Trophoblast cell (in vitro differentiated cells and primary cell): ENCODE measurements at regions not wholly inside any gene's neighbourhood (a gene's known extent, or its start where the extent isn't known, plus 50 kb on each side); places are given as distances from the start of the nearest gene placed in this dataset.

Source experiments
- DNase-seq, 2 donors: peaks; one replicate each; pipeline ENCODE4 v3.0.0-alpha.2; 2016
- H2AFZ ChIP-seq: 2 replicates; pipeline ENCODE4 v1.6.1; 2013; ENCODE audit warnings: low read length, moderate library complexity, mild to moderate bottlenecking; ENCODE audit not compliant: insufficient read depth, poor library complexity
- H2AK5ac ChIP-seq: 2 replicates; pipeline ENCODE4 v1.6.1; 2013; ENCODE audit warnings: mild to moderate bottlenecking, low read length
- H2BK120ac ChIP-seq: 2 replicates; pipeline ENCODE4 v1.6.1; 2013; ENCODE audit warnings: low read length, mild to moderate bottlenecking, moderate library complexity; ENCODE audit not compliant: insufficient read depth, poor library complexity
- H2BK12ac ChIP-seq: 2 replicates; pipeline ENCODE4 v1.6.1; 2013; ENCODE audit warnings: mild to moderate bottlenecking, low read length, moderate library complexity
- H2BK5ac ChIP-seq: 2 replicates; pipeline ENCODE4 v1.6.1; 2013; ENCODE audit warnings: low read length, low read depth, moderate library complexity, mild to moderate bottlenecking; ENCODE audit not compliant: poor library complexity
- H3K14ac ChIP-seq: 2 replicates; pipeline ENCODE4 v1.6.1; 2013; ENCODE audit warnings: mild to moderate bottlenecking, low read length
- H3K18ac ChIP-seq: 2 replicates; pipeline ENCODE4 v1.6.1; 2013; ENCODE audit warnings: mild to moderate bottlenecking, low read length
- H3K23ac ChIP-seq: 2 replicates; pipeline ENCODE4 v1.6.1; 2013; ENCODE audit warnings: low read length
- H3K27ac ChIP-seq: 2 replicates; pipeline ENCODE4 v1.5.1; 2013; ENCODE audit warnings: low read depth, mild to moderate bottlenecking, inconsistent platforms, low read length, moderate library complexity
- H3K27me3 ChIP-seq: 2 replicates; pipeline ENCODE4 v1.6.1; 2013; ENCODE audit warnings: inconsistent platforms, mild to moderate bottlenecking, low read length, moderate library complexity; ENCODE audit not compliant: insufficient read depth
- H3K36me3 ChIP-seq, 2 experiments: 1 replicate in 1 of 2; 2 replicates in 1 of 2; pipeline ENCODE4 v1.6.1; 2013; ENCODE audit warnings: low read length in 2 of 2, mild to moderate bottlenecking in 2 of 2, moderate library complexity in 1 of 2; ENCODE audit not compliant: insufficient read depth in 2 of 2, control insufficient read depth in 1 of 2
- H3K4ac ChIP-seq: 2 replicates; pipeline ENCODE4 v1.6.1; 2013; ENCODE audit warnings: low read depth, mild to moderate bottlenecking, low read length, moderate library complexity
- H3K4me1 ChIP-seq, 2 experiments: 1 replicate in 1 of 2; 2 replicates in 1 of 2; pipeline ENCODE4 v1.6.1; 2013; ENCODE audit warnings: low read length in 2 of 2, mild to moderate bottlenecking in 2 of 2, moderate library complexity in 1 of 2; ENCODE audit not compliant: insufficient read depth in 2 of 2, control insufficient read depth in 1 of 2
- H3K4me2 ChIP-seq: 2 replicates; pipeline ENCODE4 v1.6.1; 2013; ENCODE audit warnings: inconsistent platforms, mild to moderate bottlenecking, low read length, moderate library complexity
- H3K4me3 ChIP-seq: 2 replicates; pipeline ENCODE4 v1.5.1; 2013; ENCODE audit warnings: mild to moderate bottlenecking, low read depth, low read length, inconsistent platforms
- H3K79me1 ChIP-seq: one replicate; pipeline ENCODE4 v1.6.1; 2013; ENCODE audit warnings: low read length
- H3K79me2 ChIP-seq: 2 replicates; pipeline ENCODE4 v1.6.1; 2013; ENCODE audit warnings: low read length, mild to moderate bottlenecking; ENCODE audit not compliant: control insufficient read depth, insufficient read depth, poor library complexity
- H3K9ac ChIP-seq: 2 replicates; pipeline ENCODE4 v1.6.1; 2013; ENCODE audit warnings: mild to moderate bottlenecking, low read length
- H3K9me3 ChIP-seq: 2 replicates; pipeline ENCODE4 v1.6.1; 2013; ENCODE audit warnings: low read depth, mild to moderate bottlenecking, control low read depth, inconsistent platforms, low read length; ENCODE audit not compliant: insufficient read depth
- H4K12ac ChIP-seq: 2 replicates; pipeline ENCODE4 v1.6.1; 2013; ENCODE audit warnings: low read depth, mild to moderate bottlenecking, low read length, moderate library complexity
- H4K8ac ChIP-seq: 2 replicates; pipeline ENCODE4 v1.6.1; 2013; ENCODE audit warnings: low read depth, mild to moderate bottlenecking, low read length, moderate library complexity
- H4K91ac ChIP-seq: one replicate; pipeline ENCODE4 v1.6.1; 2013; ENCODE audit warnings: low read depth, mild to moderate bottlenecking, low read length, moderate library complexity
- WGBS: extraction: QIAGEN DNeasy Blood & Tissue Kit; methylation state at CpG from one replicate; pipeline ENCODE4 v1.1.7; 2013; ENCODE audit warnings: missing lambda C conversion rate; ENCODE audit not compliant: insufficient read length, insufficient coverage; ENCODE audit errors: extremely low coverage; 5-methylcytosine and 5-hydroxymethylcytosine counted together

GRCh38 chr5:78726571-78726970 is 78.0 kb upstream of the LHFPL2 start:
- H3K4me1 ChIP-seq: peaks cover 0 to 2% of the 10 kb centered on the region in 2 experiments
- no peak overlapping the region for H2BK120ac ChIP-seq
- no peak overlapping the region for H2AK5ac ChIP-seq
- H3K4me3 ChIP-seq: no peak overlapping the region
- H3K23ac ChIP-seq: no peak overlapping the region
- H3K9me3 ChIP-seq: peaks cover 2% of the 10 kb centered on the region
- no peaks in the 10 kb centered on the region for H3K36me3 ChIP-seq
- no peak overlapping the region for H2AFZ ChIP-seq
- H4K12ac ChIP-seq: no peak overlapping the region
- H2BK5ac ChIP-seq: no peak overlapping the region
- H2BK12ac ChIP-seq: no peak overlapping the region
- WGBS: no CpG with 5 or more reads among the region's 3 CpGs
- no peak overlapping the region for H4K8ac ChIP-seq
- no peak for DNase-seq
- H3K18ac ChIP-seq: no peak overlapping the region
- no peak overlapping the region for H4K91ac ChIP-seq
- H3K9ac ChIP-seq: no peak overlapping the region
- H3K4ac ChIP-seq: no peak overlapping the region
- H3K27ac ChIP-seq: no peak overlapping the region
- H3K79me2 ChIP-seq: no peaks in the 10 kb centered on the region
- no peak overlapping the region for H3K14ac ChIP-seq
- no peak overlapping the region for H3K4me2 ChIP-seq
- H3K79me1 ChIP-seq: no peaks in the 10 kb centered on the region
- no peaks in the 10 kb centered on the region for H3K27me3 ChIP-seq

DNA sequence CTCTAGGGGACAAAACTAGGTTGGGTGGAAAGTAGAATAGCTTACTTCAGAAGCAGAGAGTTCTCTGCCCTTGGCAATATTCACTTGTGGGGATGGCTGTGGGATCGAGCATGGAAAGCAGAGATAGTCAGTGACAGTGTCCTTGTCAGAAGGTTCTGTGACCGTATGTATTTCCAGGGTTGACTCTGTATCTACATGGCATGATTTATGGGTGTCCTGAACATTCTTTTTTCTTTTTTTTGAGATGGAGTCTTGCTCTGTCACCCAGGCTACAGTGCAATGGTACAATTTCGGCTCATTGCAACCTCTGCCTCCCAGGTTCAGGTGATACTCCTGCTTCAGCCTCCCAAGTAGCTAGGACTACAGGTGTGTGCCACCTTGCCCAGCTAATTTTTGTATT is 77.4 kb upstream of the LHFPL2 start:
- H3K4ac ChIP-seq: no peak overlapping the region
- no peaks in the 10 kb centered on the region for H3K36me3 ChIP-seq
- no peak overlapping the region for H4K91ac ChIP-seq
- H4K12ac ChIP-seq: no peak overlapping the region
- no peak overlapping the region for H3K4me2 ChIP-seq
- no peak overlapping the region for H3K23ac ChIP-seq
- DNase-seq: no peak
- no peaks in the 10 kb centered on the region for H3K4me1 ChIP-seq
- H2BK12ac ChIP-seq: no peak overlapping the region
- H3K14ac ChIP-seq: no peak overlapping the region
- H2AFZ ChIP-seq: no peak overlapping the region
- no peak overlapping the region for H3K9ac ChIP-seq
- H3K18ac ChIP-seq: no peak overlapping the region
- no peaks in the 10 kb centered on the region for H3K79me1 ChIP-seq
- no CpG with 5 or more reads among the region's 3 CpGs for WGBS
- no peak overlapping the region for H4K8ac ChIP-seq
- no peak overlapping the region for H2AK5ac ChIP-seq
- no peaks in the 10 kb centered on the region for H3K27me3 ChIP-seq
- H3K27ac ChIP-seq: no peak overlapping the region
- H3K4me3 ChIP-seq: no peak overlapping the region
- H3K9me3 ChIP-seq: peaks cover 2% of the 10 kb centered on the region
- H3K79me2 ChIP-seq: no peaks in the 10 kb centered on the region
- H2BK5ac ChIP-seq: no peak overlapping the region
- H2BK120ac ChIP-seq: no peak overlapping the region

GRCh38 chr5:78724061-78724460 is 75.5 kb upstream of the LHFPL2 start:
- Histone ChIP-seq H3K4me2 (no peak overlapping the region), H4K8ac (no peak overlapping the region), H4K12ac (no peak overlapping the region), H3K4me3 (no peak overlapping the region), H3K9ac (no peak overlapping the region), H4K91ac (no peak overlapping the region), H3K36me3 (no peaks in the 10 kb centered on the region), H3K27ac (no peak overlapping the region), H3K9me3 (no peaks in the 10 kb centered on the region), H3K79me1 (no peaks in the 10 kb centered on the region), H2AK5ac (no peak overlapping the region), H2AFZ (no peak overlapping the region), H3K4ac (no peak overlapping the region), H2BK12ac (no peak overlapping the region), H3K79me2 (no peaks in the 10 kb centered on the region), H3K14ac (no peak overlapping the region), H2BK120ac (no peak overlapping the region), H3K4me1 (peaks cover 0 to 2% of the 10 kb centered on the region in 2 experiments), H2BK5ac (no peak overlapping the region), H3K23ac (no peak overlapping the region), H3K18ac (no peak overlapping the region), H3K27me3 (no peaks in the 10 kb centered on the region)
- DNase-seq: no peak

DNA sequence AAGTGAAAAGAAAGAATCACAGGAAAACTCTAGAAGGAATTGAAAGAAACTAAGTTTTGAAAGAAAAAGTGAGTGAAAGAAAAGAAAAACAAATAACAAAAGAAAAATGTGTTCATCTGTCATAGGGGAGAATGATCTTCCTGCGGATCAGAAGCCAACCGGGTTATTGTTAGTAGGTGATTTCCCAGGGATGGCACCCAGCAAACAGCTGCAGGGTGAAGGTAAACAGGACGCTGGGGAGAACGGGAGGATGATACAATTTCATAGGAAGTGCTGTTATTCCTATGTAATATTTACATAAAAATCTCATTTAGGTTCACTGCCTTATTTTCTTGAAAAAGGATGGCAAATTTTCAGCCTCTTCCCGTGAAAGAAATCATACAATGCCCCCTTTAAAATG is 72.4 kb upstream of the LHFPL2 start:
- DNase-seq: no peak
- H2AFZ ChIP-seq: no peak overlapping the region
- H3K79me1 ChIP-seq: no peaks in the 10 kb centered on the region
- H2BK5ac ChIP-seq: no peak overlapping the region
- H3K36me3 ChIP-seq: no peaks in the 10 kb centered on the region
- H3K4me1 ChIP-seq: peaks cover 0 to 2% of the 10 kb centered on the region in 2 experiments
- no peaks in the 10 kb centered on the region for H3K79me2 ChIP-seq
- H4K91ac ChIP-seq: no peak overlapping the region
- H2BK12ac ChIP-seq: no peak overlapping the region
- H3K9me3 ChIP-seq: no peaks in the 10 kb centered on the region
- no peak overlapping the region for H3K4me2 ChIP-seq
- H3K4ac ChIP-seq: no peak overlapping the region
- H2AK5ac ChIP-seq: no peak overlapping the region
- H2BK120ac ChIP-seq: no peak overlapping the region
- H4K12ac ChIP-seq: no peak overlapping the region
- no peak overlapping the region for H3K27ac ChIP-seq
- no peak overlapping the region for H3K9ac ChIP-seq
- no peak overlapping the region for H3K18ac ChIP-seq
- H4K8ac ChIP-seq: no peak overlapping the region
- H3K4me3 ChIP-seq: no peak overlapping the region
- WGBS: no CpG with 5 or more reads among the region's 5 CpGs
- no peak overlapping the region for H3K23ac ChIP-seq
- H3K27me3 ChIP-seq: no peaks in the 10 kb centered on the region
- no peak overlapping the region for H3K14ac ChIP-seq
